ENCODE measurements at regions not wholly inside any gene's neighbourhood (a gene's known extent, or its start where the extent isn't known, plus 50 kb on each side); places are given as distances from the start of the nearest gene placed in this dataset.
"Not testable (repeated sequence)": the region's sequence is repeated elsewhere in the genome, so short reads cannot be mapped to it uniquely, and the experiment has no call there.

- DNase-seq (ENCODE audit: low read depth), result no peak
Measured at GRCh38 chr10:56298941-56299340, 62.1 kb downstream of the ZWINT start.

- DNase-seq (ENCODE audit: low read depth), result no peak
Measured at GRCh38 chr10:56296618-56297017, 64.4 kb downstream of the ZWINT start.

GRCh38 chr10:56288403-56288802, 72.7 kb downstream of the ZWINT start:
- DNase-seq (ENCODE audit: low read depth), result no peak

GRCh38 chr10:56286096-56286495, 75.0 kb downstream of the ZWINT start:
- DNase-seq (ENCODE audit: low read depth), result no peak

GRCh38 chr10:56279270-56279669, 81.8 kb downstream of the ZWINT start:
- no peak for DNase-seq (ENCODE audit: low read depth)

GRCh38 chr10:56269181-56269580, 91.9 kb downstream of the ZWINT start:
- no peak for DNase-seq (ENCODE audit: low read depth)

- no peak for DNase-seq (ENCODE audit: low read depth)
Measured at GRCh38 chr10:56266120-56266519, 94.9 kb downstream of the ZWINT start.

GRCh38 chr10:56258991-56259390, 102.1 kb downstream of the ZWINT start:
- DNase-seq (ENCODE audit: low read depth), result no peak

- no peak for DNase-seq (ENCODE audit: low read depth)
Measured at GRCh38 chr10:56258378-56258777, 102.7 kb downstream of the ZWINT start.

- DNase-seq (ENCODE audit: low read depth), result no peak
Measured at GRCh38 chr10:56255298-56255697, 105.8 kb downstream of the ZWINT start.

GRCh38 chr10:56240471-56240870, 120.6 kb downstream of the ZWINT start:
- DNase-seq (ENCODE audit: low read depth), result no peak

GRCh38 chr10:56231436-56231835, 129.6 kb downstream of the ZWINT start:
- no peak for DNase-seq (ENCODE audit: low read depth)

- DNase-seq (ENCODE audit: low read depth), result no peak
Measured at GRCh38 chr10:56222237-56222636, 138.8 kb downstream of the ZWINT start.

- no peak for DNase-seq (ENCODE audit: low read depth)
Measured at GRCh38 chr10:56212951-56213350, 148.1 kb downstream of the ZWINT start.

GRCh38 chr10:56181607-56182006, 179.5 kb downstream of the ZWINT start:
- DNase-seq (ENCODE audit: low read depth), result no peak

GRCh38 chr10:56178210-56178609, 182.8 kb downstream of the ZWINT start:
- no peak for DNase-seq (ENCODE audit: low read depth)

GRCh38 chr10:56155091-56155513, 206.0 kb downstream of the ZWINT start:
- DNase-seq (ENCODE audit: low read depth), result not testable (repeated sequence)

- DNase-seq (ENCODE audit: low read depth), result no peak
Measured at GRCh38 chr10:56146806-56147205, 214.3 kb downstream of the ZWINT start.

GRCh38 chr10:56142092-56142728, 218.8 kb downstream of the ZWINT start:
- no peak for DNase-seq (ENCODE audit: low read depth)

- DNase-seq (ENCODE audit: low read depth), result no peak
Measured at GRCh38 chr10:56139405-56139804, 221.7 kb downstream of the ZWINT start.

GRCh38 chr10:56135828-56136227, 225.2 kb downstream of the ZWINT start:
- no peak for DNase-seq (ENCODE audit: low read depth)

GRCh38 chr10:56123247-56123646, 237.8 kb downstream of the ZWINT start:
- no peak for DNase-seq (ENCODE audit: low read depth)

GRCh38 chr10:56116684-56117083, 244.4 kb downstream of the ZWINT start:
- DNase-seq (ENCODE audit: low read depth), result no peak

- DNase-seq (ENCODE audit: low read depth), result no peak
Measured at GRCh38 chr10:56109454-56109853, 251.6 kb downstream of the ZWINT start.

Data from RPMI7951 (cell line).